DMS114 treated with DMSO at 0.1 percent for 48 hours (cell line): ENCODE measurements at regions not wholly inside any gene's neighbourhood (a gene's known extent, or its start where the extent isn't known, plus 50 kb on each side); places are given as distances from the start of the nearest gene placed in this dataset.
"Not testable (repeated sequence)": the region's sequence is repeated elsewhere in the genome, so short reads cannot be mapped to it uniquely, and the experiment has no call there.

ENCODE experiments used
- DNase-seq: peaks from one replicate; lab custom pipeline; 2025; ENCODE audit not compliant: unreplicated experiment; lab: John Stamatoyannopoulos, UW

DNA sequence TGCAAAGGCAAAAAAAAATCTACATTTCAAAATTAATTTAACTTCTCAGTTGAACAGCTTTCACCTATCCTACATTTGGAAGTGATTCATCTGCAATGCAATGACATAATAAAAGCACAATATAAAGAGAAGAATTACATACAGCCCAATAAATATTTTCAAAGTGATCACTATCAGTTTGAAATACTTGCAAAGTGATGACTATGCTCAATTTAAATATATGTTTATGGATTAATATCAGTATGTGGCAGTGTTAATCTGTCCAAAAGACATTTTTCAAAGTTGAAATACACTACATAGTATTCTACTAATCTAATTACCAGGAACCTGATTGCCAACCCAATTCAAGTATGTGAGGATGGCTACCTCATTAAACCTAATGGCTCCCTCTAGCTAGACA, 460.7 kb upstream of the ATXN7L3B start:
- DNase-seq: no peak

DNA sequence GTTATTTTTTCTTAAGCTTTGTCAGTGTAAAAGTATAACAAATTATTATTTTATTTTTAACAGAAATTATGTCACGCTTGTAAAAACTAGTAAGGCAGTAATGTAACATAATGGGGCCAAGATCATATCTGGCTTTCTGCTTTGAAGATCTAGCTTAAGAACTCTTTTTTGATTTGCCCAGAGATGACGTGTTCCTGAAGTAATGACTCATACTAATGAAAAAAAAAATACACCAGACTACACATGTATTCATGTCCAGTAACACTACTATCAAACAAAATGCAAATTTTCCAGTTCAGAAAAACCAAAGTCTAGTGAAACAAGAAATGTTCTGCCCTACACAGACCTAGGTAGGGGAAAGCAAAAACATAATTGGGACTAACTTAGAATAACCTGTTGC, 432.2 kb upstream of the ATXN7L3B start:
- DNase-seq: no peak

DNA sequence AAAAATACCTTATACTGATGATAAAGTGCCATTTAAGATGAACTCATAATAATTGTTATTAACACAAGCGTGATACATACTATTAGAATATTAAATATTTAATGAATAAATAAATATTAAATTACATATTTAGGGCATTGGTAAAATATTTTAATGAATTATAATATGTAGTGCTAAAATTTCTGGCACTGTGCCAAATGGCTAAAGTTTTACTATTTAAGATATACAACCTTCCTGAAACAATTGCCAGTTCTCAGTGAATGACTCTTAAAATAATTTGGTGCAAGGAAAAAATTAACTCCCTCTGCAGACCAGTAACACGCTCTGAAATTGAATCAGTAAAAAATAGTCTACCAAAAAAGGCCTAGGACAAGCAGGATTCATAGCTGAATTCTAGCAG, 428.9 kb upstream of the ATXN7L3B start:
- DNase-seq: no peak

DNA sequence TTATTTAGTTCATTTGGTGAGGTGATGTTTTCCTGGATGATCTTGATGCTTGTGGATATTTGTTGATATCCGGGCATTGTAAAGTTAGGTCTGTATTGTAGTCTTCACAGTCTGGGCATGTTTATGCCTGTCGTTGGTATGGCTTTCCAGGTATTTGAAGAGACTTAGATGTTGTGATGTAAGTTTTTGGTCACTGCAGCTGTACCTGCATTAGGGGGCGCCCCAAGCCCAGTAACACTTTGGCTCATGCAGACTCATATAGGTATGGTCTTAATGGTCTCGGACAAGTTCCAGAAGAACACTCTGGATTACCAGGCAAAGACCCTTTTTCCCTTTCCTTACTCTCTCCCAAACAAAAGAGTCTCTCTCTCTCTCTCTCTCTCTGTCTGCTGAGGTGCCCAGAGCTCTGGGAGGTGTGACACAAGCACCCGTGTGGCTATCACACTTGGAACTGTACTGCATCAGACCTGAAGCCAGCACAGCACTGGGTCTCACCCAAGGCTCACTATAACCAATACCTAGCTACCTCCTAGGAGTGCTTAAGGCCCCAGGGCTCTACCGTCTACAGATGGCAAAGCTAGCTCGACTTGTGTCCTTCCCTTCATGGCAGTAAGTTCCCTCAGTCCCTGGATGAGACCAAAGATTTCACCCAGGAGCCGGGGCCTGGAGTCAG, 425.8 kb upstream of the ATXN7L3B start:
- no peak for DNase-seq

DNA sequence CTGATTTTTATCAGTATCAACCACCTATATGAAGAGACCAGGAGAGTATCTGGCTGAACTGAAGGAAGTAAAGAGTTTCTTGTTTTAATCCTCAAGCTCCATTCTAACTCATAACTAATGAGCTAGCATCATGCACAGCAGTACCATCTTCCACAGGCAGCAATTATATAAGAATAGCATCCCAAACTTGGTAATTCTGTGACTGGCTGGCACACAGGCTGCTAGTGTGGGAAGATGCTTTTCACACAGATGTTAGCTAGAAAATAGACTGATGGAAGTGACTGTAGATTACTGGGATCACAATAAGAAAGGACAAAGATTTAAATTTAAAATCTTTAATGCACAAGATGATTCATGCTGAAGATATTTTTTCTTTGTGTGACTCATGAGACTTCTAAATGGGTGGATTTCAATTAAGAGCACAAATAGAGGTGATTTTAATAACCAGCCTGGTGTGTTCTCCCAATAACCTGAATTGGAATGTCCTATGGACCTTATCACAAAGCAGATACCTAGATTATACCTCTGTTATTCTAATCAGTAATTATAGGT, 417.7 kb upstream of the ATXN7L3B start:
- DNase-seq: no peak

DNA sequence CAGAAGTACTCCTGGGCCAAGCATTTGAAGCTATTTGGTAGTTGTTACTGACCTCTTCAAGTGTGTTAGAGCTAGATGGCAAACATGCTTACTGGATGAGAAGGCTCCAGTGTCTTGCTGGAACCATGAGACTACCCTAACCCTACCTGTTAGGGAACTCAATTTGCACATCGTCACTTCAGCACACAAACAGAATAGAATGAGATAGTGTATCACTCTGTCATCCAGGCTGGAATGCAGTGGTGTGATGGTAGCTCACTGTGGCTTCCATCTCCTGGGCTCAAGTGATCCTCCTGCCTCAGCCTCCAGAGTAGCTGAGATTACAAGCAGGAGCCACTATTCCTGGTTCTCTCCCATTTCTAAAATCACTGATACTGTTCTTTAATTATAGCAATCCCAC, 417.0 kb upstream of the ATXN7L3B start:
- DNase-seq: no peak

- DNase-seq: no peak
Observed at GRCh38 chr12:74129702-74130101, 407.9 kb upstream of the ATXN7L3B start.

GRCh38 chr12:74144396-74144795, 393.2 kb upstream of the ATXN7L3B start:
- no peak for DNase-seq

GRCh38 chr12:74145328-74145727, 392.3 kb upstream of the ATXN7L3B start:
- no peak for DNase-seq

- DNase-seq: no peak
Observed at GRCh38 chr12:74148849-74149248, 388.8 kb upstream of the ATXN7L3B start.

DNA sequence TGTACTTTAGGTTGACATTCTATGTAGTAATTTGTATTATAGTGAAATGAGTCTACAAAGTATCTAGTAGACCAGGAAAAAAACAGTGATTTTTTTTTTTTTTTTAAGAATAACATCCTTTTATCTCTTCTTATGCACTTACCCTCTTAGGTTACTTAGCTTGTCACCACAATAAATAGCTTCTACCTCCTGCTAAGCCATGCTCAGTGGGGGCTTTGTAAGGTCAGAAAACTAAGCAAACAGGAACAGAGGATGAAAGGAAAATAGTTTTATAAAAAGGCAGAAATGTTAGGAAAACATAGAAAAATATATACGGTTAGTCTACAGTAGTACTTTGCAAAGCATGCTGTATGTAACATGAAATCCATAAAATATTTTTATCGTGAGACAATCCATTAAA, 385.3 kb upstream of the ATXN7L3B start:
- no peak for DNase-seq

- DNase-seq: no peak
Observed at GRCh38 chr12:74166096-74166495, 371.5 kb upstream of the ATXN7L3B start.

- DNase-seq: no peak
Observed at GRCh38 chr12:74169607-74170006, 368.0 kb upstream of the ATXN7L3B start.

GRCh38 chr12:74170645-74171477, 366.8 kb upstream of the ATXN7L3B start:
- DNase-seq: no peak

DNA sequence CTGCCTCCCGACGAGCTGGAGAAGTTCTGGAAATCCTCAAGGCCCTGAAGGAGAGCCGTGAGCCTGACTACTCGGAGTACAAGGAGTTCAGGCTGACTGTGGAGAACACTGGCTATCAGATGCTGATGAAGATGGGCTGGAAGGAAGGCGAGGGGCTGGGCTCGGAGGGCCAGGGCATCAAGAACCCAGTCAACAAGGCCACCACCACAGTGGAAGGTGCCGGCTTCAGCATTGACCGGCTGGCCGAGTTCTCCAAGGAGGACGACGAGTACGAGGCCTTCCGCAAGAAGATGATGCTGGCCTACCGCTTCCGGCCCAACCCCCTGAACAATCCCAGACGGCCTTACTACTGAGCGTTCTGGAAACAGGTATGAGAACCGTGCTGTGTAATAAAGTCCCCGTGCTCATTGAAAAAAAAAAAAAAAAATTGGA, 366.1 kb upstream of the ATXN7L3B start:
- no peak for DNase-seq

- not testable (repeated sequence) for DNase-seq
Observed at GRCh38 chr12:74174961-74175360, 362.7 kb upstream of the ATXN7L3B start.

DNA sequence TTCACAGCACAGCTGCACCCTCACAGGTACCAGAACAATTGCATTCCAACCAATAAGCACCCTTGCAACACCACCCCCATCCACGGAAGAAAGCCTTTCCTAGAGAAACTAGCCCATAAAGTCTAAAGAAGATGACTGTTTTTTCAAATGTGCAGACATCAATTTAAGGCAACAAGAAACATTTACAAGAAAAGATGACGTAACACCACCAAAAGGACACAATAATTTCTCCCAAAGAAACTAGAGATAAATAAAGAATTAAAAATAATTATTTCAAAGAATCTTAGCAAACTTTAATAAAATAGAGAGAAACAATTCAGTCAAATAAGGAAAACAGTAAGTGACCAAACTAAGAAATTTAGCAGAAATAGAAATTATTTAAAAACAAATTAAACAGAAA, 352.3 kb upstream of the ATXN7L3B start:
- DNase-seq: no peak

- no peak for DNase-seq
Observed at GRCh38 chr12:74193191-74193590, 344.4 kb upstream of the ATXN7L3B start.

GRCh38 chr12:74204236-74204635, 333.4 kb upstream of the ATXN7L3B start:
- no peak for DNase-seq

DNA sequence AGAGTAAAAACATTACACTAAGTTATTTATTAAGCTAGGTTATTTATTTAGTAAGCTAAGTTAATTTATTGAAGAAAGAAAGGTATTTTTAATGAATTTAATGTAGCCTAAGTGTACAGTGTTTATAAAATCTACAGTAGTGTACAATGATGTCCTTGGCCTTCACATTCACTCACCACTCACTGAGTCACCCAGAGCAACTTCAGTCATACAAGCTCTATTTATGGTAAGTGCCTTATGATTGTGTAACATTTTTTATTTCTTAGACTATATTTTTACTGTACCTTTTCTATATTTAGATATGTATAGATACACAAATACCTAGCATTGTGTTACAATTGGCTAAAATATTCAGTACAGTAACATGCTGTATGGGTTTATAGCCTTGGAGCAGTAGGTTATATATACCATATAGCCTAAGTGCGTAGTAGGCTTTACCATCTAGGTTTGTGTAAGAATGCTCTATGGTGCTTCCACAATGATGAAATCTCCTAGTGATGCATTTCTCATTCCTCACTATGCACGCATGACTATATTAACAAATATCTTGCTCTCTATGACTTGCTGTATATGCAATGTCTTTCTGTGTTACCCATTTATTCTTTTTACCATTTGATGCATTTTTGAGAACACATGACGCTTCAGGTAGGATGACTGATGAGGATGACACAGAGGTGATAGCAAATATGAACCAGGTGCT, 309.6 kb upstream of the ATXN7L3B start:
- DNase-seq: no peak

GRCh38 chr12:74229671-74230070, 308.0 kb upstream of the ATXN7L3B start:
- DNase-seq: no peak

GRCh38 chr12:74235342-74235741, 302.3 kb upstream of the ATXN7L3B start:
- no peak for DNase-seq
